ENCODE measurements at regions not wholly inside any gene's neighbourhood (a gene's known extent, or its start where the extent isn't known, plus 50 kb on each side); places are given as distances from the start of the nearest gene placed in this dataset.
"Not testable (repeated sequence)": the region's sequence is repeated elsewhere in the genome, so short reads cannot be mapped to it uniquely, and the experiment has no call there.

DNA sequence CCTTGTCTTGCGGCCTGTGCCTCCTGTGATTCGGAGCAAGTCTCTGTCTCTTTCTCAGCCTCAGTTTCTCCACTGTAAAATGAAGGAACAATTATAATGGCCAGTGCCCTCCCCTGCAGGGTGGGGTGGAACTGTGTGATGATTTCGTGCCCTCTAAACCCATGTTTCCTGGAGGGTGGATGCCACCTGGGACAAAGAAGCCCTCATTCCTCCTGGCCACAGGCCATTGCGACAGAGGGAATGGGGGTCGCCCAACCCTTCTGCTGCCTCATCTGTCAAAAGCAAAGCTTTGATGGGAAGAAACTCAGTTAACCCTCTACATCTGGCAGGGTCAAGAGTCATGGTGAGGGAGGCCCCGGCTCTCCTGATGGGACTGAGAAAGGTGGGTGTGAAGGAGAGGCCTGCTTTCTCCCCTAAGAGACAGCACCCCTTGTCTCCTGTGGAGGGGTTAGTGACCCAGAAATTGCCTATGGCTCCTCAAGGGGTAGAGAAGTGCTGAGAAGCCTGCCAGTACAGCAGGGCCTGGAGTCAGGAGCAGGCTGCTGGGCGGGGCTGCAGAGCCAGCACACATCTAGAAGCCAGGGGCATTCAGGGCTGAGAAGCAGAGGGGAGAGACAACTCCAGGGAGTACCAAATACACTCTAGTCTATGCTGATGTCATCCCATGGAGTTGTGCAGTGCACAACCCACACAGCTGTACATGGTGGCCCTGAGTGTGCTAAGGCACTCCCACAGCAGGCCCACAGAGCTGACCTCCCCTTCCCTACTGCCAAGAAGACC, 61.0 kb downstream of the PLXNA1 start:
- no peak for ATAC-seq
- DNase-seq (ENCODE audit: missing footprints): peak; percentile 51
- intact Hi-C loops (cut with DNase I): no loop called here

DNA sequence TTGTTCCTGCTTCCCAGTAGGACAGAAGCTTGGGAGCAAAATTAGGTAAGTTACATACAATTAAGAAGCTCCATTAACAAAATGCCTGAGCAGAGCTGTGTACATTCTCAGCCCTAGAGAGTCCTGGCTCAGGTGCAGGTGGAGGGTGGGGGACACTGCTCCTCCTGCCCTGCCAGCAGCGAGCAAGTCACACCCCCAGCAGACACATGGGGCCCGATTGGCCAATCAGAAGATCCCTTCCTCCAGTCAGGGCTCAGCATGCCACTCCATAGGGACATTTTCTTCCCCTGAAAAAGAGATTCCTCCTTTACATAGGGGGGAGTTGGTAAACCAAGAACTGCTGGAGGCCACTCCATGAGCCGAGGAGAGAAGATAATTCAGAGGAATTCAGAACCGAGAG, 62.1 kb downstream of the PLXNA1 start:
- ATAC-seq (peak; percentile 66), DNase-seq (ENCODE audit: missing footprints) (no peak)
- intact Hi-C loops (cut with DNase I): no loop called here

DNA sequence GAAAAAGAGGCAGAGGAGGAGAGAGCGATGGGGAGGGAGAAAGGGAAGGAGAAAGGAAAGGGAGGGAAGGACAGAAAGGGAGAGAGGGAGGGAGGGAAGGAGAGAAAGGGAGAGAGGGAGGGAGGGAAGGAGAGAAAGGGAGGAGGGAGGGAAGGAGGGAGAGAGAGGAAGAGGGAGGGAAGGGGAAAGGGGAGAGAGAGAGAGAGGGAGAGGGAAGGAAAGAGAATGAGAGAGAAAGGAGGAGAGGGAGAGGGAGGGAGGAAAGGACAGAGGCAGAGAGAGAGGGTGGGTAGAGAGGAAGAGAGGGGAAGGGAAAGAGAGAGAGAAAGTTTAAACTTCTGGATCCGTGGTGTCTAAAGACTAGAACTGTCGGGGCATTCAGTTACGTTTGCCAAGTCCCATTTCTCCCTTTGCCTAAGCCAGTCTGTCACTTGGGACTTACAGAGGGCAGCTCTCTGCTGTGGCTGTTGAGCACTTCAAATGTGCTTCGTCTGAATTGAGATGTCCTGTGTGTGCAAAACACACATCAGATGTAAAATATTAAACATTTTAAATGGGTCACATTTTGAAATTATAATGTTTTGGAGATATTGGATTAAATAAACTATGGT, 62.6 kb downstream of the PLXNA1 start:
- intact Hi-C loops (cut with DNase I): no loop called here
- DNase-seq (ENCODE audit: missing footprints) (no peak), ATAC-seq (no peak)

DNA sequence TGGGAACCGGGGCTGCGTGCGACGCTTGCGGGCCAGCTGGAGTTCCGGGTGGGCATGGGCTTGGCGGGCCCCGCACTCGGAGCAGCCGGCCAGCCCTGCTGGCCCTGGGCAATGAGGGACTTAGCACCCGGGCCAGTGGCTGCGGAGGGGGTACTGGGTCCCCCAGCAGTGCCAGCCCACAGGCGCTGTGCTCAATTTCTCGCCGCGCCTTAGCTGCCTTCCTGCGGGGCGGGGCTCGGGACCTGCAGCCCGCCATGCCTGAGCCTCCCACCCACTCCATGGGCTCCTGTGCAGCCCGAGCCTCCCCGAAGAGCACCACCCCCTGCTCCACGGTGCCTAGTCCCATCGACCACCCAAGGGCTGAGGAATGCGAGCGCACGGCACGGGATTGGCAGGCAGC, 63.8 kb downstream of the PLXNA1 start:
- DNase-seq (ENCODE audit: missing footprints); intact Hi-C loops (cut with DNase I); ATAC-seq: not testable (repeated sequence)

DNA sequence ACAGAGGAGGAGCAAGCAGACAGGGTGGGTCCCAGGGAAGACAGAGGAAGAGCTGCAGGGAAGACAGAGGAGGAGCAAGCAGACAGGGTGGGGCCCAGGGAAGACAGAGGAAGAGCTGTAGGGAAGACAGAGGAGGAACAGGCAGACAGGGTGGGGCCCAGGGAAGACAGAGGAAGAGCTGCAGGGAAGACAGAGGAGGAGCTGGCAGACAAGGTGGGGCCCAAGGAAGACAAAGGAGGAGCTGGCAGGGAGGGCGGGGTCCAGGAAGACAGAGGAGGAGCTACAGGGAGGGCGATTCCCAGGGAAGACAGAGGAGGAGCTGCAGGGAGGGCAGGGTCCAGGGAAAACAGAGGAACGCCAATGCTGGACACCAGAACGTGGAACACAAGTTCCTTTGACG, 66.5 kb downstream of the PLXNA1 start:
- no peak for ATAC-seq
- no peak for DNase-seq (ENCODE audit: missing footprints)
- intact Hi-C loops (cut with DNase I): no loop called here

DNA sequence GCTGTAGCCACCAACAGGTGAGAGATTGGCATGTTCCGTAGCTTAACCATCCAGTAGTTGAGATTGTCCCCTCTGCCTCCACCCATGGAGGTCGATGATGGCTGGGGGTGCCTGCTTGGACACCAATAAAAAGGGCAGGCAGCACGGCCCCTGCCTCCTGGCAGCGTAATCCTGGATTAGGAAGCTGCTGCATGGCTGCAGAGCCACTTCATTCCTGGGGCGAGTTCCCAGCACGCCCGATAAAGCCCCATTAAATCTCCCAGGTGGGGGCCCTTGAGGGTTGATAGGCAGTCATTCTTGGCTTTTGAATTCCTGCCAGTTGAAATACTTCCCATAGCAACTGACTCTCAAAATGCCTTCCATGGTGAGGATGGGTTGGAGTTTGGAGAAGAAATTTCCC, 67.8 kb downstream of the PLXNA1 start:
- ATAC-seq (no peak), DNase-seq (ENCODE audit: missing footprints) (no peak)
- intact Hi-C loops (cut with DNase I): no loop called here

DNA sequence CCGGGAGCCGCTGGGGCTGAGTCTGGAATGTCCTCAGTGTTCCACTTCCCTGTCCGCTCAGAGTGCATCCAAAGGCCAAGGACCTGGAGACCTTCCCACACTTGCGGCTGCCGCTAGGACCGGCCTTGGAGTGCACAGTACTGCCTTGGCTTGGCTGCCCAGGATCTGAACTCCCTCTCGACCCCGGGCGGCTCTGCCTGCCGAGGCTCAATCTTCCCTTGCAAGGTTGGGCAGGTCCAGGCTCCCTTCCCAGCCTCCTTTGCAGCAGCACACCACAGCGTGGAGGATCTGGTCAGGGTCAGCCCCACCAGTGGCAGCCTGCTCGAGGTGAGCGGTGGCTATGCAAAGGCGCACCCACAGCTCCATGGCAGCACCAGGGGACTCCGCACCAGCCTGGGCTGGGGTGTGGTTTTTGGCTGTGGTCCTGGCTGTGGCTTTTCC, 69.2 kb downstream of the PLXNA1 start:
- intact Hi-C loops (cut with DNase I): no loop called here
- ATAC-seq: peak; percentile 95
- DNase-seq (ENCODE audit: missing footprints): peak; percentile 90

DNA sequence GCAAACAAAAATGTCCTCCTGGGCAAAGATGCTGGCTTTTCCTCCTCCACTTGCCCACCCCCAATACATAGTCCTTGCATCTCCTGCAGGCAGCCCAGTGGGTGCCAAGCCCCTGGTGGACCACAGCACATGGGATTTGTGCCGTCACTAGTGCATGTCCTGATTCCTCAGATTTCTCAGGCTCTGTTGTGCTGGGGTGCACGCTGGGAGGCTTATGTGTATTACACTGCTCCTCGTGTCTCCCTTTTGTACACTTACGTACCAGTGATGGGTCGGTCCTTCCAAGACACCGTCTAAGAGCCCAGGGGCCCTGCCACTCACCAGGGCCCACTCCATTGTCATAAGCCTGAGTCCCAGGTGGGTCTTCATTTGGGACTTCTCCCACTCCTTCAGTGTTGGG, 70.1 kb downstream of the PLXNA1 start:
- intact Hi-C loops (cut with DNase I): no loop called here
- DNase-seq (ENCODE audit: missing footprints) (no peak), ATAC-seq (no peak)

DNA sequence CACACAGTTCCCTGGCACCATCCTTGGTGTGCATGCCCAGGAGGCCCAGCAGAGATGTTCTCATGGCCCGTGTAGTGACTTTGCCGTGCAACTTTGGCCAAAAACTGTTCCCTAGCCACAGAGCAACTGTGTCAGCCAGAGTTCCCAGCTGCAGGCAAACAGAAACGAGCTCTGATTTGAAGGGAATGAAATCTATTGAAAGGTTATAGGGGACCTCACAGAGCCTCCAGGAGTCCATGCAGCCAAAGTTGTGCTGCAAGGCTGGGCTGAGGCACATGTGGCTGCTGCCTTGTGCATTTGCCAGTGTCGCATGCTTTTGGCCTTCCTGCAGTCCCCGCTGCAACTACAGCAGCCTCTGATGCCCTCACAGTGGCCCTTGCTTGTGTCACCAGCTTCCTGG, 70.5 kb downstream of the PLXNA1 start:
- intact Hi-C loops (cut with DNase I): no loop called here
- DNase-seq (ENCODE audit: missing footprints) (no peak), ATAC-seq (peak; percentile 67)

DNA sequence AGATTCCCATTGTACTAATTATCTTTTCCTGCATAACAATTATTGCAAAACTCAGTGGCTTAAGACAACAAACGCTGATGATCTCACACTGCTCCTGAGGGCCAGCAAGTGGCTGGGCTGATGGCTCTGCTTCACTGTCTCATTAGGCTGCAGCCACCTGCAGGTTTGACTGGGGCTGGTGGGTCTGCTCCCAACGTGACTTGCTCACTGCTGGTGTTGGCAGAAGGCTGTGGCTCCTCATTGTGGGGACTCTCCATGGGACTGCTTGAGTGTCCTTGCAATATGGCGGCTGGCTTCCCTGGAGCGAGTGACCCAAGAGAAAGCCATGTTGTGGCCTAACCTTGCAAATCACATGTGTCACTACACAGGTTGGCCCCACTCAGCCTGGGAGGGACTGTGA, 71.1 kb downstream of the PLXNA1 start:
- DNase-seq (ENCODE audit: missing footprints) (no peak), ATAC-seq (no peak)
- intact Hi-C loops (cut with DNase I): no loop called here

DNA sequence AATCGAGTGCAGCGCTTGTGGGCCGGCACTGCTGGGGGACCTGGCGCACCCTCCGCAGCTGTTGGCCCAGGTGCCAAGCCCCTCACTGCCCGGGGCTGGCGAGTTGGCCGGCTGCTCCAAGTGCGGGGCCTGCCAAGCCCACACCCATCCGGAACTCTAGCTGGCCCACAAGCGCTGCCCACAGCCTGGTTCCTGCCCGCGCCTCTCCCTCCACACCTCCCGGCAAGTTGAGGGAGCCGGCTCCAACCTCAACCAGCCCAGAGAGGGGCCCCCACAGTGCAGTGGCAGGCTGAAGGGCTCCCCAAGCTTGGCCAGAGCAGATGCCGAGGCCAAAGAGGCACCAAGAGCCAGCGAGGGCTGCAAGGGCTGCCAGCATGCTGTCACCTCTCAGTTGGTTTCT, 73.4 kb downstream of the PLXNA1 start:
- DNase-seq (ENCODE audit: missing footprints) (no peak), ATAC-seq (no peak)
- intact Hi-C loops (cut with DNase I): no loop called here

DNA sequence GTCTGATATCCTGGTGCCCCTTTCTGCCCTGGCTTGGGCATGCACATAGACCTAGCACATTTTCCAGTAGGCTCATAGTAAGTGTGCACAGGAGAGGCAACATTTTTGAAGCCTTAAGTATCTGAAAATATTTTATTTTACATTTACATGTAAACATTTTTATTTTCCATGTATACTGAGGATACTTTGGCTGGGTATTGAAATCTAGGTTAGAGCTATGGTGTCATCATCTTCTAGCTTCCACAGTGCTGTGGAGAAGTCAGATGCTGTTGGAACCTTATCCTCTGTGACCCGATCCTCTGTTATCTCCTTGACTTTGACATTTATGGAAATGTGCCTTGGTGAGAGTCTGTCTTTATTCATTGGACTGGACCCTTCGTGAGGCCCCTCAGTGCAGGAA, 74.1 kb downstream of the PLXNA1 start:
- no peak for ATAC-seq
- intact Hi-C loops (cut with DNase I): no loop called here
- no peak for DNase-seq (ENCODE audit: missing footprints)

DNA sequence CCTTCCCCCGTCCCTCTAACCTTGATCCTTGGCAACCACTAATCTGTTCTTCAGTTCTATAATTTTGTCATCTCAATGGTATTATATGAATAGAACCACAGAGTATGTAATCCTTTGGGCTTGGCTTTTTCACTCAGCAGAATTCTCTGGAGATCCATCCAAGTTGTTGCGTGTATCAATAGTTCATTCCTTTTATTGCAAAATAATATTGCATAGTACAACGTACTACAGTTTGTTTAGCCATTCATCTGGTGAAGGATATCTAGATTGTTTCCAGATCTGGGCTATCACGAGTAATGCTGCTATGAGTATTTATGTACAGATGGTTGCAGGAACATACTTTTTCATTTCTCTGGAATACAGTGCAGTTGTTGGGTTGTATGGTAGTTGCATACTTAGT, 76.2 kb downstream of the PLXNA1 start:
- ATAC-seq (no peak), DNase-seq (ENCODE audit: missing footprints) (no peak)
- intact Hi-C loops (cut with DNase I): no loop called here

DNA sequence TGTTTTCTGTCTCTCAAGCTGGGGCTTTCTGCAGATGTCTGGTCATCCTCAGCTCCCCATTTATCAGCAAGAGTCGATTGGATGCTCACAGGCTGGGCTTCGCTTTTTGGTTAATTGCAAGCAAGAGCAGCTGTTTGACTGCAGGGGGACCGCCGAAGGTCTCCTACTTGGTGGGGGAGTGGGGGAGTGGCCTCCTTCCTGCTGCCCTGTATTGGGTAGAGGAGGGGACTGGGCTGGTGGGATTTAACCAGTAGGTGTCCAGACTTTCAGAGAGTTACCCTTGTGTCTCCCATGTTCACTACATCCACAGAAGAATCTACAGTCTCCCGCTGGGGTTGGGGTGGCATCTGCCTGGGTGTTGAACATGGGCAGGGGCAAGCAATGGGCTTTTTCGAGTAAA, 78.7 kb downstream of the PLXNA1 start:
- intact Hi-C loops (cut with DNase I): no loop called here
- ATAC-seq (no peak), DNase-seq (ENCODE audit: missing footprints) (no peak)

DNA sequence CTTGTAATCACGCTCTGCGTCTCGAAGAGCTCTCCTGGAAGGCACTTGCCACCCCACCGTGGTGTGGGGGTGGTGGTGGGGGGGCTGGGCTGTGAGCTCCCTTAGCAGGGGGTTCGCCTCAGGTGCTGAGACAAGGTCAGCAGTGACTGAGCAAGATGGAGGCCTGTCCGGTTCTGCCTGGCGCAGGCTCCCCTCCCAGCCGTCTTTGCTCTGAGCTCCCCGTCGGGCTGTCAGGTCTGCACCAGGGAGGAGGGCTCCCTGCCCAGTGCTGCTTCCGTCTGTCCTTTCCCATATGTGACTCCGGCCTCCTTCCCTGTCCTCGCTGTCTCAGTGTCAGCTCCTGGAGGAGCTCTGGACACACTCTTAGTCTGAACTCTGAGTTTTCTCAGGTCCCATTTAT, 80.0 kb downstream of the PLXNA1 start:
- ATAC-seq: no peak
- intact Hi-C loops (cut with DNase I): no loop called here
- DNase-seq (ENCODE audit: missing footprints): no peak

DNA sequence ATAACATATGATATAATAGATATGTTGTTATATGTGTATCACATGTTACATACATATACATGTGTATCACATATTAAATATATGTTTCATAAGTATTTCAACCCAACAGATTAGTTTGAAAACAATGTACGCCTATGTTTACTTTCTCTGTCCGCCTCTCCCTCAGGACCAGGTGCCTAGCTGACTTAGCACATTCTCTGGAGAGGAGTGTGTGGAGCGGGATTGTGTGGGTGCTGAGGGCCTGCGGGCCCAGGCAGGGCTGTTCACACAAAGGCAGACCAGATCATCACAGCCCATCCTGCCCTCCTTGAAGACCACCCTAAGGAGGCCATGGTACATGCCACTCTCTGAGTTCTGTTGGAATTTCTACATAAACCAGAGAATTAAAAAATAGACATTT, 81.0 kb downstream of the PLXNA1 start:
- no peak for ATAC-seq
- intact Hi-C loops (cut with DNase I): no loop called here

DNA sequence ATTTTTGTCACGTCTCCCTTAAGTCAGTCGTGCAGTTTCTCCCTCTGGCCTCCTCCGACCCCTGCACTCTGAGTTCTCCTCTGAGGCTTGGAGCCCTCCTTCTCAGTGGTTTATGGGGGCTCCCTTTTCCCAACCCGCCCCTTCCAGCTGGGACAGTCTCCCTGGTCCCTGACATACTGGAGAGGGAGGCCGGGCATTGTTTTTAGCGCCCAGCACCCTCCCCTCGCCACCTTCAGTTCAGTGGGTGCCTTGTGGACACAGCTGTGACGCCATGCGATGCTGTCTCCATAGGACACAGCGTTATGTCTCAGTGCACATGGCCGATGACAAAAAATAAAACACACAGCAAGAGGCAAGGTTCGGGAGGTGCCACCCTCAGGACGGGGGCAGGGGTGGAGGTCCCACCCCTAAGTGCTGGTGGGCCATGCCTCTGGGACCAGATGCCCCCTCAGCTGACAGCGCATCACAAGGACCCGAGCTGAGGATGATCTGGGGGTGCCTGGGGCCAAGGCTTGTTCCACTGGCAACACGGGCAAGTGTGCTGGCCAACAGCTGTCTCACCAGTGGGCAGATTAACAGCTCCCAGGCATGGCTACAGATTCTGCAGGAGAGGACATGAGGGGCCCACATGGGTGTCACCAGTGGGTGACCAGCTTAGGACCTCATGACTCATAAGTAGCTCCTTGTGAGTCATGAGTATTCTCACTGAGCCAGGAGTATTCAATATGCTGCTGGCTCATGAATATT, 81.6 kb downstream of the PLXNA1 start:
- intact Hi-C loops (cut with DNase I): no loop called here
- DNase-seq (ENCODE audit: missing footprints) (no peak), ATAC-seq (no peak)

More for the DNA sequence above, 81.0 kb downstream of the PLXNA1 start:
- no peak for DNase-seq (ENCODE audit: missing footprints)

DNA sequence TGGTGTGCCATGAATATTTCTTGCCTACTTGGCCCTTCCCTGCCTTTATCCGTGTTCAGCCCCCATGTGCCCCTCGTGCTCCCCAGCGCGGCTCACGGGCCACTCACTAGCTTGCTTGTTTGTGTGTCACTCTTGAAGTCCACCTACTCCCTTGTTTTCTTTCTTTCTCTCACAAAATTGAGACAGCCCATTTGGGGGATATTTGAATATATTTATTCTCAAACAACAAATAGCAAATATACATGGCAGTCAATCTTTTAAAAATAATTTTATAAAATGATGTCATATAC, 82.2 kb downstream of the PLXNA1 start:
- intact Hi-C loops (cut with DNase I): no loop called here
- ATAC-seq (no peak), DNase-seq (ENCODE audit: missing footprints) (no peak)

DNA sequence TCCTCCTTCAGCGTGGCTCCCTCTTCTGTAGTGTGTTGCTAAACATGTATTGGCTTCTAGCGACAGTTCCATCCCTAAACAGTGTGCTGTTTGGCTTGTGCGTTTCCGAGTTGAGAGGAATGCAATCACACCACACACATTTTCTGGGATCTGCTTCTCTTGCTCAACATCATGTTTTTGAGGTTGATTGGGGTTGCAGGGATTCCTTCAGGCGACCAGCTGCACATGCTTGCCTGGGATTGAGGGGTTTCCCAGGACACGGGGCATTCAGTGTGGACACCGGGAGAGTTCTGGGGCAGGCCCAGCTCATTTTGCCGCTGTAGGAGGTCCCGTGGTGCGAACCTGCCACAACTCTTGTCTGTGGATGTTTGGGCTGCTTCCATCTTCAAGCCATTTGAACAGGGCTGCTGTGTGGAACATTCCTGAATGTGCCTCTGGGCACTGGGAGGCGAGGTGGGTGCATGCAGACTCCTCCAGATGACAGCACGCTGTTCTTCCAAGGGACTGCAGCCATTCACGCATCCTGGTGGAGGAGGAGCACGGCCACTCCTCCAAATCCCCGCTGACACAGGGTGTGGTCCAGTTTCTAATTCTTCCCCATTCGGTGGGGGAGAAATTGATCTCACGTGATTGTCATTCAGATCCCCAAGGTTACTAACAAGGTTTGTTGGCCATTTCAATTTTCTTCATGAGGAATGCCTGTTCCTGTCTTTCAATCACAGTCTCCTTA, 82.8 kb downstream of the PLXNA1 start:
- DNase-seq (ENCODE audit: missing footprints) (no peak), ATAC-seq (no peak)

DNA sequence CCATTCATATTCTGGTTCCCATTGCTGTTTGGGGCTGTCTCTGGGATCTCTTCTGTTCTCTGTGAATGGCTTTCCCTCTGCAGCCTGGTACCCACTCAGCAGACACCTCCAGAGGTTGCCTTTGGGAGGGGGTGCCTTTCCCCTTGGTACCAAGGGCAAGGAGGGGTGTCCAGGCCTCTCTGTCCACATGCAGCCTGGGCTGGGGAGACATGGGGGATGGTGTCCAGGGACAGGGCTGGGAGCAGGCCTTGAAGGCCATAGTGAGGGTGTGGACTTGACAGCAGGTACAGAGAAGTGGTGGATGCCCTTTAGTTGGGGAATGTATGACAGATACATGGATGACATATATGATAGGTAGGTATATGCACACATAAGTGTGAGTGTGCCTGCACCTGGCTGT, 83.7 kb downstream of the PLXNA1 start:
- intact Hi-C loops (cut with DNase I): no loop called here
- no peak for ATAC-seq
- no peak for DNase-seq (ENCODE audit: missing footprints)

More for the DNA sequence above, 82.8 kb downstream of the PLXNA1 start:
- intact Hi-C loops (cut with DNase I): no loop called here

Measured in Right ventricle myocardium inferior (tissue), 1 donor.